Uterus (tissue), 2 donors: ENCODE measurements at regions not wholly inside any gene's neighbourhood (a gene's known extent, or its start where the extent isn't known, plus 50 kb on each side); places are given as distances from the start of the nearest gene placed in this dataset.

Experiments
- POLR2A ChIP-seq, 2 donors: fragments of 450-650 bp; IDR thresholded peaks; one replicate each; pipeline ENCODE4 v1.6.1; 2016; ENCODE audit warnings: antibody characterized with exemption in 2 of 2, mild to moderate bottlenecking in 1 of 2, moderate library complexity in 1 of 2
- TF ChIP-seq, protein P1 (sequence below), 4 experiments: fragments of 200-600 bp in 2 of 4; fragments of 450-650 bp in 2 of 4; sonication (generic) in 2 of 4; IDR thresholded peaks; one replicate each; pipeline ENCODE4 v1.5.1; 2016 to 2019; ENCODE audit warnings: antibody characterized with exemption in 4 of 4, mild to moderate bottlenecking in 2 of 4, moderate library complexity in 1 of 4

DNA sequence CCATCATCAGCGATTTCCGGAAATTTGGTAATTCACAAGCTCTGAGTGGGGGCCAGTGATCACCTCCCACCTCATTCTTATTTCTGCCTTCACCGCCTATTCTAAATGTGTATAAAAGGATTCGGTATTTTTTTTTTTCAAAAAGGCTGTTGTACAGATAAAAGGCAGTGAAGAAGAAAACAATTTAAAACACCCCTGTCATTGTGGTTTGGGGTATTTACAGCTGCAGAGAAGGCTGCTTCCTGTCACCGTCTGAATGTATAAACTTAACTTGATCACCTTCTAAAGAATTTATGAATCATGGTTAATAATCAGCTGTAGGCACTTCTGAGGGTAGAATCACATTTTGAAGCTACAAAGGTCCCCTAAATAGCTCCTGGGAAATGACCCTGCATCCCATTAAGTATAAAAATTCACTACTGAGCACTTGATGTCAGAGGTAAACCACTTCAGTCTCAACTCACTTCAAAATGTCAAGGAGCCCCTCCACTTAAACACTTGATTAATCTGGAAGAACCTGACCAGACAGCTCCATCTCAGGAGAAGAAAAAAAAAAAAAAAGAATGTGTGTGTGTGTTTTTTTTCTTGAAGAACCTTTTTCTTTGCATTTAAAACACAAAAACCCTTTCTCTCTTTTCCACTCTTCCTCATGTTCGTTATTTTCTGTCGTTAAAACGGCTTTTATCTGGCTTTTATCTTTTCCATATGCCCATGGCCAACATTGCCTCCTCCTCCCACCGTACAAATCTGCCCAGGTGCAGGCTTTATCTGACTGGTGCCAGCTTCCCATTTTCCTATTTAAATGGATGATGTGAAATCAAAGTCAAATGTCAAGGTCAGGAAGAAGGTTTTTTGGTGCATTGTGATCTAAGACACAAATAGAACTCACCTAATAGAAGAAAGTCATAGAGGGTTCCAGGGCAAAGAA is 291.2 kb downstream of the IRX1 start:
- TF ChIP-seq, protein P1, sequence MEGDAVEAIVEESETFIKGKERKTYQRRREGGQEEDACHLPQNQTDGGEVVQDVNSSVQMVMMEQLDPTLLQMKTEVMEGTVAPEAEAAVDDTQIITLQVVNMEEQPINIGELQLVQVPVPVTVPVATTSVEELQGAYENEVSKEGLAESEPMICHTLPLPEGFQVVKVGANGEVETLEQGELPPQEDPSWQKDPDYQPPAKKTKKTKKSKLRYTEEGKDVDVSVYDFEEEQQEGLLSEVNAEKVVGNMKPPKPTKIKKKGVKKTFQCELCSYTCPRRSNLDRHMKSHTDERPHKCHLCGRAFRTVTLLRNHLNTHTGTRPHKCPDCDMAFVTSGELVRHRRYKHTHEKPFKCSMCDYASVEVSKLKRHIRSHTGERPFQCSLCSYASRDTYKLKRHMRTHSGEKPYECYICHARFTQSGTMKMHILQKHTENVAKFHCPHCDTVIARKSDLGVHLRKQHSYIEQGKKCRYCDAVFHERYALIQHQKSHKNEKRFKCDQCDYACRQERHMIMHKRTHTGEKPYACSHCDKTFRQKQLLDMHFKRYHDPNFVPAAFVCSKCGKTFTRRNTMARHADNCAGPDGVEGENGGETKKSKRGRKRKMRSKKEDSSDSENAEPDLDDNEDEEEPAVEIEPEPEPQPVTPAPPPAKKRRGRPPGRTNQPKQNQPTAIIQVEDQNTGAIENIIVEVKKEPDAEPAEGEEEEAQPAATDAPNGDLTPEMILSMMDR (IDR thresholded peaks at IDR 0.05), result no peak
- no peak for TF ChIP-seq POLR2A (IDR thresholded peaks at IDR 0.05)
